ENCODE measurements at regions not wholly inside any gene's neighbourhood (a gene's known extent, or its start where the extent isn't known, plus 50 kb on each side); places are given as distances from the start of the nearest gene placed in this dataset.

DNA sequence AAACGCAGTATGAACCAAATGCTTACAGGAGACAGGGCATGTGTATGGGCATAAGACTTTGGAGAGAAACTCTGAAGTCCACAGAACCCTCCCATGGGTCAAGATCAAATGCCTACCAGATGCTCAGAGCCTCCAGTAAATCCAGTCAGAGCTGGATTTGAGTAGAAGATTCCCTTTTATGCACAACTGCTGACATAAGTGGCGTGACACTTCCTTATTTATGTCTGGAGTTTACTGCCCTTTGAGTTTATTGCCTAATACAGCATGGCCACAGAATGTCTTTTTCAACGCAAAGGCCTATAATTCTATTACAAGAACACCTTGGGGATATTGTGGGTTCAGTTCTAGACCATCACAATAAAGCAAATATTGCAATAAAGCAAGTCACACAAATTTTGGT is 220.0 kb upstream of the FOXQ1 start:
- TF ChIP-seq POLR2A (IDR thresholded peaks at IDR 0.05): no peak
- TF ChIP-seq, protein P1, sequence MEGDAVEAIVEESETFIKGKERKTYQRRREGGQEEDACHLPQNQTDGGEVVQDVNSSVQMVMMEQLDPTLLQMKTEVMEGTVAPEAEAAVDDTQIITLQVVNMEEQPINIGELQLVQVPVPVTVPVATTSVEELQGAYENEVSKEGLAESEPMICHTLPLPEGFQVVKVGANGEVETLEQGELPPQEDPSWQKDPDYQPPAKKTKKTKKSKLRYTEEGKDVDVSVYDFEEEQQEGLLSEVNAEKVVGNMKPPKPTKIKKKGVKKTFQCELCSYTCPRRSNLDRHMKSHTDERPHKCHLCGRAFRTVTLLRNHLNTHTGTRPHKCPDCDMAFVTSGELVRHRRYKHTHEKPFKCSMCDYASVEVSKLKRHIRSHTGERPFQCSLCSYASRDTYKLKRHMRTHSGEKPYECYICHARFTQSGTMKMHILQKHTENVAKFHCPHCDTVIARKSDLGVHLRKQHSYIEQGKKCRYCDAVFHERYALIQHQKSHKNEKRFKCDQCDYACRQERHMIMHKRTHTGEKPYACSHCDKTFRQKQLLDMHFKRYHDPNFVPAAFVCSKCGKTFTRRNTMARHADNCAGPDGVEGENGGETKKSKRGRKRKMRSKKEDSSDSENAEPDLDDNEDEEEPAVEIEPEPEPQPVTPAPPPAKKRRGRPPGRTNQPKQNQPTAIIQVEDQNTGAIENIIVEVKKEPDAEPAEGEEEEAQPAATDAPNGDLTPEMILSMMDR (IDR thresholded peaks at IDR 0.05): no peak

All from testis (tissue), 2 donors.